Stomach smooth muscle (tissue), 2 donors: ENCODE measurements at regions not wholly inside any gene's neighbourhood (a gene's known extent, or its start where the extent isn't known, plus 50 kb on each side); places are given as distances from the start of the nearest gene placed in this dataset.
"Not testable (repeated sequence)": the region's sequence is repeated elsewhere in the genome, so short reads cannot be mapped to it uniquely, and the experiment has no call there.

ENCODE experiments used
- H3K27ac ChIP-seq: one replicate; pipeline ENCODE4 v1.7.0; 2013; ENCODE audit warnings: mild to moderate bottlenecking, low read length, inconsistent platforms
- H3K27me3 ChIP-seq, 2 donors: one replicate each; pipeline ENCODE4 v1.7.0; 2013; ENCODE audit warnings: low read length in 2 of 2; ENCODE audit not compliant: insufficient read depth in 2 of 2, control insufficient read depth in 1 of 2
- H3K36me3 ChIP-seq, 2 donors: one replicate each; pipeline ENCODE4 v1.7.0; 2013; ENCODE audit warnings: low read length in 2 of 2; ENCODE audit not compliant: control insufficient read depth in 2 of 2, insufficient read depth in 2 of 2
- H3K4me1 ChIP-seq: one replicate; pipeline ENCODE4 v1.7.0; 2013; ENCODE audit warnings: low read length; ENCODE audit not compliant: control insufficient read depth, insufficient read depth
- H3K4me3 ChIP-seq, 2 donors: one replicate each; pipeline ENCODE4 v1.7.0; 2013; ENCODE audit warnings: low read length in 2 of 2
- H3K9ac ChIP-seq, 2 donors: one replicate each; pipeline ENCODE4 v1.7.0; 2013; ENCODE audit warnings: low read length in 2 of 2, mild to moderate bottlenecking in 1 of 2
- H3K9me3 ChIP-seq, 2 donors: one replicate each; pipeline ENCODE4 v1.7.0; 2013; ENCODE audit warnings: low read length in 2 of 2; ENCODE audit not compliant: control insufficient read depth in 2 of 2
- donor health status: healthy.
- donor health status: Pancreatic carcinoma.

DNA sequence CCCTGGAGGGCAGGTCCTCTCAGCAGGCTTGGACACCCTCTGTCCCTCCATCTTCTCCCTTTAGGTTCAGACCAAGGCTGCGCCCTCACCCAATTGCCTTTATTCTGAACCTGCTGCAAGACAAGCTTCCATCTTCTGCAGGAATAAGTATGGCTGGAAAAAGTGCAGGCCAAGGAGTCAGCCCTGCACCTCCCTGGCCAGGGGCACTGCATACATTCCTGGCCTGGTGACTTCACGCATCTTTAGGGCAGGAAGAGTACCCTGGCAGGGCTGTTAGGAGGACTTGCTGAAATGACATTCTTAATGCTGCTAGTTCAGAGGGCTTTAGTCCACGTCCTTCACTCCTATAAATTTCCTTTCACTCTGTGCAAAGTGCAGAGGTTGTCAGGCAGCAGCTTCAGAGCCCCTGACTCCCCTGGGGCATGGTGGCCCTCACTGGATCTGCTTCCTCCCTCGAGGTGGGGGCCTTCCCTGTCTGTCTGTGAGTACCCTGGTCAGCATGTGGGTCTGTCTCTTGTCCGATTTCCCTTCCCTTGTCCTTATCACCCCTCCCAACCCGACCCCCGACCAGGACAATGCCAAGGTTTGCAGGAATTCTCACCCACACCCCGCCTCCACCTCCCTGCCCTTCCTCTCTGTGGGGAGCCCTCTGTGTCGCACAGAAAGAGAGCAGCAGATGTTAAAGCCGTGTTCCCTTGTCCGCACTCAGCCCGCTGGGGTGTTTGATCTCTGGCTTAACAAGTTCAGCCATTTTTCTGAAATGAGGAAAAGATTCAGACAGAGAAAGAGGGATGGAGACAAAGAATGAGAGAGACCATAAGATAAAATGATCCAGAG, 124.5 kb upstream of the SYT13 start:
- no peak overlapping the region for H3K9ac ChIP-seq
- H3K27me3 ChIP-seq = peaks cover 8 to 30% of the 10 kb centered on the region in 2 donors

DNA sequence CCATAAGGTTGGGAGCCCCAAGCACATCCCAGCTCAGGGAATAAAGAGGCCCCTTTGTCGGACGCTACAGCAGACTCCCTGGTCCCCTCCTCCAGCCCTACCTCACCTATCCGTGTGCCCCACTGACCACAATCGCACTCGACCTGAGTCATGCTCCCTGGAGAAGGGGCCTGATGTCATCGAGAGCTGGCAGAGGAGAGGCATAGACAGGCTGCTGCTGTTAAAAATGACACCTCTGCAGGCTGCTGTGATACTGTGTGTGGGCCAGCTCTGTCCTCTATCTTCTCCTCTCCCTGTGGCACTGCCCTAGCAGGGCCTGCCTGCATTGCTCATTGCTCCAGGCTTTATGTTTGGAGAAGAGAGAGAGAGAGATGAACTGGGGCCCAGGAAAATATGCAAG, 123.4 kb upstream of the SYT13 start:
- Histone ChIP-seq H3K4me1 (no peaks in the 10 kb centered on the region), H3K9ac (no peak overlapping the region), H3K36me3 (no peaks in the 10 kb centered on the region), H3K27me3 (peaks cover 8 to 36% of the 10 kb centered on the region in 2 donors), H3K27ac (no peak overlapping the region), H3K4me3 (no peak overlapping the region), H3K9me3 (no peaks in the 10 kb centered on the region)

More for the DNA sequence above, 124.5 kb upstream of the SYT13 start:
- Histone ChIP-seq H3K9me3 (no peaks in the 10 kb centered on the region), H3K4me1 (no peaks in the 10 kb centered on the region), H3K4me3 (no peak overlapping the region), H3K36me3 (no peaks in the 10 kb centered on the region), H3K27ac (no peak overlapping the region)

DNA sequence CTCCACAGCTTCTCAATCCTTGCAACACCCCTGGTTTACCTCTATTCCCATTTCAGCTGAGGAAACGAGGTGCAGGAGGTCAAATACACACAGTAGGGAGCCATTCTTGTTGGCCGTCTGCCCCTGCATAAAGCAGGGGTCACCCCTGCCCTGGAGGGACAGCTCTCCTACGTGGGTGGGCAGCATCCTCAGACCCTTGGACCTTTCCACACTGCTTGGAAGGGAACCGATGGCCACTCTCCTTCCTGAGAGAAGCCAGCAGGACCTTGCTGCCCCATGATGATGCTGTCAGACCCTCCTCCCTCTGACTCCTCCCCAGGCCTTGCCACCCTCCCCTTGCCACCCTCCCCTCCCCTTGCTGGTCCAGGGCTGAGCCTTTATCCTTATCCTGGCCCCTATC, 121.1 kb upstream of the SYT13 start:
- Histone ChIP-seq H3K27me3 (peaks cover 12 to 33% of the 10 kb centered on the region in 2 donors), H3K9ac (no peak overlapping the region), H3K9me3 (no peaks in the 10 kb centered on the region), H3K36me3 (no peaks in the 10 kb centered on the region), H3K4me1 (no peaks in the 10 kb centered on the region), H3K27ac (no peak overlapping the region), H3K4me3 (no peak overlapping the region)

DNA sequence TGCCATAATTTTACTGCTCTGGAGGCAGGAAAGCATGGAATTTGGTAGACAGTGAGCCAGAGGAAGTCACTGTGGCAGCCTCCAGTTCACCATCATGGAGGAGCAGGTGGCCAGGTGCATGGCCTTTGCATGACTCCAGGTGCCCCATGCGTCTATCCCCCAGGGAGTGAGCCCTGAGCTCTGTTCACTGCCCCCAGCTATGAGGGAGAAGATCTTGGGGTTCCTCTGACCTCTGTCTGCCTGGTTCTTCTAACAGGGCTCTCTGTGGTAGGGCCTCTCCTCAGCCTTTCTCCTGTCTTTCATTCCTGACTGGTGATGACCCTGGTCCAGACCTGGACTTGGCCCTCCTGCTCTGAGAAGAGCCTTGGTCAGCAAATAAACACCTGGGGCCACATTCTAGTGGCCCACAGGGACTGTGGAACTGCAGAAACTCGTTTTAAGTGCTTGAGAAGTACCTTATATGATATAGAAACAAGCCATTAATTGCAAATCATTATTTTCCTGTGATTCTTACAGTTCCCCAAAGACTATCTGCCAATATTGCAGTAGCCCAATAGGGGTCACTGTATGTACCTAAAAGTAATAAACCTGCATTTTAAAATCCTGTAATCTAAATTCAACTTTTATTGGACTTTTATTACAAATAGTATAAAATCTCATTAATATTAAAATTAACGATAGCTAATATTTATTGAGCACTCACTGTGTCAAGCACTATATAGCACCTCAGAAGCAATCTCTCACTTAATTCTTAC, 120.0 kb upstream of the SYT13 start:
- H3K9ac ChIP-seq = no peak overlapping the region
- H3K27me3 ChIP-seq = peaks cover 16 to 34% of the 10 kb centered on the region in 2 donors
- H3K4me1 ChIP-seq = no peaks in the 10 kb centered on the region
- H3K9me3 ChIP-seq = no peaks in the 10 kb centered on the region
- H3K27ac ChIP-seq = no peak overlapping the region
- no peak overlapping the region for H3K4me3 ChIP-seq
- no peaks in the 10 kb centered on the region for H3K36me3 ChIP-seq

DNA sequence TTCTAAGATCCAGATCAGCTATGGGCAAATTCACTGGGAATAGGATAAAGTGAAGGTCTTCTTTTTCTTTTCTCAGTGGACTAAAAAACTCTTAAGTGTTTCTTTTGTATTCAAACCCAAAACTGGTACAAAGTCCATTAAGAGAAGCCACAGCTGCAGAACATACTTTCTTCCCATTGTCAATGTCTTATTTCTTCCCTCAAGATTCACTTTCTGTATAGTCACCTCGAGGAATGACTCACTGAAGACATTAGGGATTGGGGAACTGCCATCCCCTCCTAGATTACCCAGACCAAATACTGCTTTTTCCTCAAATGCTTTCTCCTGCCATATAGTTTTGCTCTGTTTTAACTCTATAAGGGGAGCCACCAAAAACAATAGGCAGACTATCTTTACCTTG, 117.4 kb upstream of the SYT13 start:
- H3K27ac ChIP-seq, H3K4me3 ChIP-seq, H3K36me3 ChIP-seq, H3K9ac ChIP-seq, H3K9me3 ChIP-seq, H3K4me1 ChIP-seq: not testable (repeated sequence)
- H3K27me3 ChIP-seq = peaks cover 17 to 29% of the 10 kb centered on the region in 2 donors

DNA sequence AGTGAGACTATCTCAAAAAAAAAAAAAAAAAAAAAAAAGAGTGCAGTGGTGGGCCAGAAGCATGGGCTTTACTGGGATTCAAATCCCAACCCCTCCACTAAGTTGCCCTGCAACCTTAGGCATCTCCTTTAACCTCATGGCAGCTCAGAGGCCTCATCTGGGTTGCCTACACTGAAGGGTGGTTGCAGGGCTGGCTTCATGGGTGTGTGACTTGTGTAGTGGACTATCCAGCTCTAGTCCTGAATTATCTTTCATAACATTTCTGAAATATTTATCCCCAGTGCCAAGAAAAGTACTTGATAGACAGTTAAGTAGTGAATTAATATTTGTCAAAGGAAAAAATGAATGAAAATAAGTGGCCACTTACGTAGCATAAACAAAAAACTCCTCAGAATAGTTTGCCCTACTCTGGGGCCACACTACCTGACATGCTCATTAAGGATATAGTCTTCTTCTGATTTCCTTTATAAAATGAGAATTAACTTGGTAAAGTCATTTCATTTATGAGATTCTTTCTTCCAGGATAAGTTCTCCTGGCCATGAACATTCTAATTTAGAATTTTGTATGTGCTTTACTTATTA, 116.0 kb upstream of the SYT13 start:
- Histone ChIP-seq H3K4me1 (no peaks in the 10 kb centered on the region), H3K4me3 (no peak overlapping the region), H3K27ac (no peak overlapping the region), H3K9me3 (no peaks in the 10 kb centered on the region), H3K9ac (no peak overlapping the region), H3K36me3 (no peaks in the 10 kb centered on the region), H3K27me3 (peaks cover 15 to 25% of the 10 kb centered on the region in 2 donors)

DNA sequence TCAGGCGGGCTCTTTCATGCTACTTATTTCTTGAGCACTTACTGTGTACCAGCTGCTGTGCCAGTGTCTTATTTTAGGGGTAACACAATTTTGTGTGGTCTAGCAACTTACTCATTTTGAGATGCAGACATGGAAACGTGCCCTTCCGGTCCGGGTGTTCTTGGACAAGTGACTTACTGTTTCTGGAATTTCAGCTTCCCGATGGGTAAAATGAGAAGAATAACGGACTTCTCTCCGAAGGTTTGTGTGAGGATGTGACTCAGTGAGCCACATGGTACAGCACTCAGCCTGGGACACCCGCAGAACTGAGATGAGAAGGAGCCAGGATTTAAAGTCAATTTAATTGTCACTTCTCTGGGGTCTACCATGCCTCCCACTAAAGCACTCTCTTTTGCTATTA, 114.5 kb upstream of the SYT13 start:
- Histone ChIP-seq H3K36me3 (no peaks in the 10 kb centered on the region), H3K4me1 (no peaks in the 10 kb centered on the region), H3K9me3 (no peaks in the 10 kb centered on the region), H3K27ac (no peak overlapping the region), H3K9ac (no peak overlapping the region), H3K27me3 (peaks cover 14 to 19% of the 10 kb centered on the region in 2 donors), H3K4me3 (no peak overlapping the region)

DNA sequence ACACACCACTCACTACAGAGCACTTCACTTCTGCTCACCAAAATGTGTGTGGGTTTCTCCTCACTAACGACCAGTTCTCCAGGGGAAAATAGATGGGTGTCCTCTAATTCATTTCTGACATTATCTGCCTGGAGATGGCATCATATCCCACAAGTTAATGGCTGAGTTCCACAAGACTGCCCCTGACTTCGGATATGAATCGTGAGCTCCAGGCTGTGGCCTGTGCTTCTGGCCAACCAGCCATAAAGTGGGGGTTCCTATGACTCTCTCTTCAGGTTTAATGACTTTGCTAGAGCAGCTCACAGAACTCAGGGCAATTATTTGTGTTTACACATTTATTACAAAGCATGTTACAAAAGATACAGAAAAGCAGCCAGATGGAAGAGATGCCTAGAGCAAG, 113.0 kb upstream of the SYT13 start:
- no peak overlapping the region for H3K9ac ChIP-seq

DNA sequence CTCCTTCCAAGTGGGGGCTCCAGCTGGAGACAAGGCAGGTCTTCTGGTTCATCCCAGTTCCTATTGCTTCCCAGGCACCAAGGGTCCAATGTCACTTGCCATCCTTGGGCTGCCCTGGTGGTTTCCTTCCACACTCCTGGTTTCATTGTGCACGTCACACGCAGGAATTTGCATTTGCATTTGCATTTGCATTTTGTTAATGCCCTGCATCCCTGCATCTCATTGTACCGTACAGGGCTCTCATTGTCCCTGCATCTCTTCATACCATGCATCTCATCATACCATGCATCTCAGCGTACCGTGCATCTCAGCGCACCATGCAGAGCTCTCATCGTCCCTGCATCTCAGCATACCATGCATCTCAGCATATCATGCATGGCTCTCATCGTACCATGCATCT, 112.2 kb upstream of the SYT13 start:
- H3K36me3 ChIP-seq = no peaks in the 10 kb centered on the region
- no peak overlapping the region for H3K4me3 ChIP-seq
- no peak overlapping the region for H3K9ac ChIP-seq

More for the DNA sequence above, 113.0 kb upstream of the SYT13 start:
- H3K9me3 ChIP-seq = no peaks in the 10 kb centered on the region
- H3K27me3 ChIP-seq = peaks cover 12 to 14% of the 10 kb centered on the region in 2 donors
- no peak overlapping the region for H3K4me3 ChIP-seq
- H3K4me1 ChIP-seq = no peaks in the 10 kb centered on the region
- H3K27ac ChIP-seq = no peak overlapping the region
- H3K36me3 ChIP-seq = no peaks in the 10 kb centered on the region

DNA sequence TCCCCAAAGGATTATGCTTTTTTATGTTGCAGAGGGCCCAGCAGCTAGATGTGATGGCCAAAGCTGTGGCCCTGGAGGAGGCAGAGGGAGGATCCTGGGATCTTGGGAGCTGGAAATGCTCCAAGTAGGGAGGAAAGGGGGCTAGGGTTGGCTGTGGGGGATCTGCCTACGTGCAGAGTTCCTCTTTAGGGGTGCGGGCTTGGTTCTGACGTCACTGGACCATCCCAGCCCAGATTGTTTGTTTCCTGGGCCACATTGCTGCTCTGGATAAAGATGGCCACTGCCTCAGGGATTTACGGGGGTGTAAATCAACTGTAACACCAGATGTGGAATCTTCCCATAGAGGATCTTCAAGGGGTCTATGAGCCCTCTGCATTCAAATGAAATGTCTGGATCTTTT, 110.3 kb upstream of the SYT13 start:
- Histone ChIP-seq H3K4me1 (no peaks in the 10 kb centered on the region), H3K27me3 (peaks cover 8 to 12% of the 10 kb centered on the region in 2 donors)

More for the DNA sequence above, 112.2 kb upstream of the SYT13 start:
- peaks cover 9 to 13% of the 10 kb centered on the region in 2 donors for H3K27me3 ChIP-seq
- H3K4me1 ChIP-seq = no peaks in the 10 kb centered on the region
- H3K27ac ChIP-seq = no peak overlapping the region
- no peaks in the 10 kb centered on the region for H3K9me3 ChIP-seq

More for the DNA sequence above, 110.3 kb upstream of the SYT13 start:
- Histone ChIP-seq H3K4me3 (no peak overlapping the region), H3K9ac (no peak overlapping the region), H3K27ac (no peak overlapping the region), H3K9me3 (no peaks in the 10 kb centered on the region), H3K36me3 (no peaks in the 10 kb centered on the region)
